Immature natural killer cell (primary cell): ENCODE measurements at regions not wholly inside any gene's neighbourhood (a gene's known extent, or its start where the extent isn't known, plus 50 kb on each side); places are given as distances from the start of the nearest gene placed in this dataset.

Experiments used
- DNase-seq, 3 donors: peaks; one replicate each; pipeline ENCODE4 v3.0.0; 2022; ENCODE audit warnings: mixed read lengths in 1 of 3
- H3K27ac Mint-ChIP-seq, 6 donors: one replicate each; pipeline ENCODE4 v1.8.0; 2020; ENCODE audit warnings: mixed read lengths in 6 of 6, mild to moderate bottlenecking in 5 of 6, inconsistent platforms in 4 of 6, moderate library complexity in 3 of 6
- H3K27me3 Mint-ChIP-seq, 3 donors: one replicate each; pipeline ENCODE4 v1.8.0; 2020 to 2021; ENCODE audit warnings: low read depth in 3 of 3, mild to moderate bottlenecking in 3 of 3, mixed read lengths in 3 of 3, moderate library complexity in 3 of 3, inconsistent platforms in 1 of 3
- H3K36me3 Mint-ChIP-seq, 3 donors: one replicate each; pipeline ENCODE4 v1.8.0; 2020; ENCODE audit warnings: mixed read lengths in 3 of 3, inconsistent platforms in 2 of 3, mild to moderate bottlenecking in 2 of 3
- H3K4me1 Mint-ChIP-seq, 2 donors: one replicate each; pipeline ENCODE4 v1.8.0; 2020; ENCODE audit warnings: inconsistent platforms in 2 of 2, mild to moderate bottlenecking in 2 of 2, mixed read lengths in 2 of 2, moderate library complexity in 1 of 2
- H3K4me3 Mint-ChIP-seq, 5 donors: one replicate each; pipeline ENCODE4 v1.8.0; 2020; ENCODE audit warnings: mild to moderate bottlenecking in 5 of 5, mixed read lengths in 5 of 5, inconsistent platforms in 3 of 5, moderate library complexity in 3 of 5
- H3K9me3 Mint-ChIP-seq, 6 donors: one replicate each; pipeline ENCODE4 v1.8.0; 2020; ENCODE audit warnings: mild to moderate bottlenecking in 6 of 6, mixed read lengths in 6 of 6, inconsistent platforms in 4 of 6, moderate library complexity in 3 of 6

GRCh38 chr4:133903029-133903428 is 298.6 kb downstream of the PABPC4L start:
- Mint-ChIP-seq H3K4me1 (no peaks in the 10 kb centered on the region), H3K27me3 (no peaks in the 10 kb centered on the region), H3K36me3 (no peaks in the 10 kb centered on the region), H3K4me3 (no peak overlapping the region), H3K9me3 (peaks cover under 1 to 56% (median 25%) of the 10 kb centered on the region in 6 donors), H3K27ac (no peak overlapping the region)
- DNase-seq, result no peak

- H3K36me3 Mint-ChIP-seq, result no peaks in the 10 kb centered on the region
- no peak overlapping the region for H3K4me3 Mint-ChIP-seq
- no peak overlapping the region for H3K27ac Mint-ChIP-seq
- DNase-seq, result no peak
- no peaks in the 10 kb centered on the region for H3K4me1 Mint-ChIP-seq
- peaks cover 0 to 2% (median 2%) of the 10 kb centered on the region in 3 donors for H3K27me3 Mint-ChIP-seq
- peaks cover 5 to 42% (median 25%) of the 10 kb centered on the region in 6 donors for H3K9me3 Mint-ChIP-seq
Measured at GRCh38 chr4:133891011-133891410, 310.6 kb downstream of the PABPC4L start.

- no peak for DNase-seq
- Mint-ChIP-seq H3K27me3 (peaks cover 0 to 2% (median 2%) of the 10 kb centered on the region in 3 donors), H3K4me1 (no peaks in the 10 kb centered on the region), H3K27ac (no peak overlapping the region), H3K36me3 (no peaks in the 10 kb centered on the region), H3K9me3 (peaks cover 7 to 52% (median 28%) of the 10 kb centered on the region in 6 donors), H3K4me3 (no peak overlapping the region)
Measured at GRCh38 chr4:133887723-133888122, 313.9 kb downstream of the PABPC4L start.

DNA sequence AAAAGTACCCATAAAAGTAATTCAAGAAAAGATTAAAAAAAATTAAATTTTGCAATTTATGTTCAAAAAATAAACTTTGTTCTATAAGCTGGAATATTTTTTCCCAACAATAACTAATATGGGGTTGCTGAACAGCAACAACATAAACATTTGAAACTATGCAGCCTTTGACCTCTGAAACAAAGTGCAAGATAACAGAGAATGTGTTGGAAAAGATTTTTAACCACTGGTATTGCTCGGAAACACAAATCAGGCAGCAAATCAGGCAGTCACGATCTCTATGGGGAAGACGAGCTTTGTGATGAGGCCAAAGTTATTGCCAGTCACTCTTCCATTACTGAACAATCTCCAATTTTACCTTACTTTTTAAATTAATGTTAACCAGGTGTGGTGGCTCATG is 332.1 kb downstream of the PABPC4L start:
- DNase-seq, result no peak
- Mint-ChIP-seq H3K4me3 (no peak overlapping the region), H3K9me3 (peaks cover 7 to 48% (median 17%) of the 10 kb centered on the region in 6 donors), H3K4me1 (no peaks in the 10 kb centered on the region), H3K27me3 (peaks cover 0 to 3% (median 2%) of the 10 kb centered on the region in 3 donors), H3K36me3 (peaks cover 0 to 4% (median 0%) of the 10 kb centered on the region in 3 donors), H3K27ac (no peak overlapping the region)

DNA sequence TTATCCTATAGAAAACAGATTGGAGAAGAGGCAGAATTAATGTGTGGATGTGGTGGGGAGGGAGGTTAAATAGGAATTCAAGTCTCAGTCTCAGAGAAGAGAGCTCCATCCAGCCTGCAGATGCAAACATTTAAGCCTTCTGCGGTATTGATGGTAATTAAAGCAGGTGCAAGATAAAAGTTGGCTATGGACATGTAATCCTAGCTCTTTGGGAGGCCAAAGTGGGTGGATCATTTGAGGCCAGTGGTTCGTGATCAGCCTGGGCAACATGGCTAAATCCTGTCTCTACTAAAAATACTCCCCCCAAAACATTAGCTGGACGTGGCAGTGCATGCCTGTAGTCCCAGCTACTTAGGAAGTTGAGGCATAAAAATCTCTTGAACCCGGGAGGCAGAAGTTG is 332.7 kb downstream of the PABPC4L start:
- H3K27ac Mint-ChIP-seq, result no peak overlapping the region
- no peak for DNase-seq
- H3K4me3 Mint-ChIP-seq, result no peak overlapping the region
- peaks cover 0 to 3% (median 2%) of the 10 kb centered on the region in 3 donors for H3K27me3 Mint-ChIP-seq
- H3K36me3 Mint-ChIP-seq, result peaks cover 0 to 4% (median 0%) of the 10 kb centered on the region in 3 donors
- H3K4me1 Mint-ChIP-seq, result no peaks in the 10 kb centered on the region
- peaks cover 7 to 48% (median 17%) of the 10 kb centered on the region in 6 donors for H3K9me3 Mint-ChIP-seq

GRCh38 chr4:133866328-133866699 is 335.3 kb downstream of the PABPC4L start:
- Mint-ChIP-seq H3K27ac (no peak overlapping the region), H3K27me3 (peaks cover 0 to 2% (median 2%) of the 10 kb centered on the region in 3 donors), H3K4me1 (no peaks in the 10 kb centered on the region), H3K4me3 (no peak overlapping the region), H3K36me3 (peaks cover 0 to 4% (median 0%) of the 10 kb centered on the region in 3 donors), H3K9me3 (peaks cover 7 to 41% (median 17%) of the 10 kb centered on the region in 6 donors)
- no peak for DNase-seq

- Mint-ChIP-seq H3K27ac (no peak overlapping the region), H3K4me1 (no peaks in the 10 kb centered on the region), H3K4me3 (no peak overlapping the region), H3K27me3 (peaks cover 0 to 2% (median 2%) of the 10 kb centered on the region in 3 donors), H3K9me3 (peaks cover 7 to 44% (median 17%) of the 10 kb centered on the region in 6 donors), H3K36me3 (peaks cover 0 to 4% (median 0%) of the 10 kb centered on the region in 3 donors)
- DNase-seq, result no peak
Measured at GRCh38 chr4:133865612-133866327, 335.8 kb downstream of the PABPC4L start.

DNA sequence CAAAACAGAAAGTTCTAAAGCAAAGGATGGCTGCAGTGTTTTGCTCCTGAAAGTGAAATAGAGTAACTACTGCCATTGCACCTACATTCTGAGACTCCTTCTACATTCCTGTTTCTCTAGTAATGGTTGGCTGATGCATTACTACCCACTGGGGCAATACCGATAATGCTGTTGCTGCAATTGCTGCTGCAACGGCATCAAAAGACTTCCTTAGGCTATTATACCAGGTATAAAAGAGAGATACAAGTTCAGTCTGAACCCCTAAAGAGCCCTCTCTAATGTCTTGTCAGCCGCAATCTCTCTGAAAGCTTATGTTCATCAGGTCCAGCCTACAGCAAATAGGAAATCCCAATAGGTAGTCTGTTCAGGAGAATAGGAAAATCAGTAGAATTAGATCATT is 338.4 kb downstream of the PABPC4L start:
- Mint-ChIP-seq H3K36me3 (no peaks in the 10 kb centered on the region), H3K4me3 (no peak overlapping the region), H3K27ac (no peak overlapping the region), H3K27me3 (no peaks in the 10 kb centered on the region), H3K4me1 (no peaks in the 10 kb centered on the region), H3K9me3 (peaks cover 2 to 30% (median 7%) of the 10 kb centered on the region in 6 donors)
- no peak for DNase-seq

DNA sequence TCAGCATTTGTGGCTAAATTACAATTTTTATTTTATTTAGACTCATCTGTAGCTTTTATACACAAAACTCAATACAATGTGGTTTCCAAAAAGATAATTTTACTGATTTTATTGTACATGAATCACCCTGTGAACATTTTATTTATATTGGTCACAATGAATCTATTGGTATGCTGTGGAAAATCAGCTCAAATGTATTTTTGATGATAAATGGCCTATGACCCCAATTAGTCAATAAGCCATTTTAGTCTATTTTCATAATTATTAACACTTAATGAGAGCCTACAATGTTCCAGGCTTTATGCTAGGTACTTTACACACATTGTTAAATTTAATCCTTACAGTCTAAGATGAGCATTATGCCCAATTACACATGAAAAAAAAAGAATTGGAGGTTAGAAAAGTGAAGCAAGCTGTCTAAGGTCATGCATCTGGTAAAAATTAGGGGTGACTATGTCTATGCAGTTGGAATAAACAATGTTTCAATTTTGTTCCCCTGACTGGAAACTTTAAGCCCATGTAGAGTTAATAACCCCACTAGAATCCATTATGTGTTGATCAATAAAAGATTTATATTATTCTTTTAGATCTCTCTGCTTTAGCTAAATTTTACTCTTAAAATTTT is 344.7 kb downstream of the PABPC4L start:
- no peak overlapping the region for H3K4me3 Mint-ChIP-seq
- peaks cover 0 to 36% (median 13%) of the 10 kb centered on the region in 6 donors for H3K9me3 Mint-ChIP-seq
- H3K36me3 Mint-ChIP-seq, result no peaks in the 10 kb centered on the region
- DNase-seq, result no peak
- no peaks in the 10 kb centered on the region for H3K27me3 Mint-ChIP-seq
- H3K4me1 Mint-ChIP-seq, result no peaks in the 10 kb centered on the region
- no peak overlapping the region for H3K27ac Mint-ChIP-seq

GRCh38 chr4:133855001-133855400 is 346.6 kb downstream of the PABPC4L start:
- Mint-ChIP-seq H3K4me3 (no peak overlapping the region), H3K9me3 (peaks cover 0 to 35% (median 13%) of the 10 kb centered on the region in 6 donors), H3K27ac (no peak overlapping the region), H3K27me3 (no peaks in the 10 kb centered on the region), H3K4me1 (no peaks in the 10 kb centered on the region), H3K36me3 (no peaks in the 10 kb centered on the region)
- no peak for DNase-seq

- peaks cover 0 to 2% (median 0%) of the 10 kb centered on the region in 3 donors for H3K27me3 Mint-ChIP-seq
- no peaks in the 10 kb centered on the region for H3K4me1 Mint-ChIP-seq
Measured at GRCh38 chr4:133839326-133839725, 362.3 kb downstream of the PABPC4L start.

DNA sequence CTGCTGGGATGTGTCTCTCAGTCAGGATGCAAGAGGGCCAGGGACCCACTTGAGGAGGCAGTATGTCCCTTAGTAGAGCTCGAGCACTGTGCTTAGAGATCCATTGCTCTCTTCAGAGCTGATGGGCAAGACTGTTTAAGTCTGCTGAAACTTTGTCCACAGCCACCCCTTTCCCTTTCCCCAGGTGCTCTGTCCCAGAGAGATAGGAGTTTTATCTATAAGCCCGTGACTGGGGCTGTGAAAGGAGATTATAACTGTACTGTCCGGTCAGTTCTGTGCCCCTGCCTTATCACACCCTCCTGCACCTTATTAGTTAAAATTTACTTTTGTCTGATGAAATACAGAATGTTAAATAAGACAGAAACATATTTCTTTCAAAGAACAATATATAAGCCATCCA is 378.4 kb downstream of the PABPC4L start:
- H3K4me1 Mint-ChIP-seq, result no peaks in the 10 kb centered on the region
- no peak overlapping the region for H3K4me3 Mint-ChIP-seq
- H3K27ac Mint-ChIP-seq, result no peak overlapping the region
- H3K9me3 Mint-ChIP-seq, result peaks cover 10 to 48% (median 33%) of the 10 kb centered on the region in 6 donors
- no peak for DNase-seq
- H3K36me3 Mint-ChIP-seq, result no peaks in the 10 kb centered on the region
- H3K27me3 Mint-ChIP-seq, result peaks cover 0 to 1% (median 0%) of the 10 kb centered on the region in 3 donors

More at GRCh38 chr4:133839326-133839725, 362.3 kb downstream of the PABPC4L start:
- DNase-seq, result no peak
- peaks cover 0 to 3% (median 0%) of the 10 kb centered on the region in 3 donors for H3K36me3 Mint-ChIP-seq
- no peak overlapping the region for H3K27ac Mint-ChIP-seq
- H3K4me3 Mint-ChIP-seq, result no peak overlapping the region
- peaks cover 15 to 55% (median 35%) of the 10 kb centered on the region in 6 donors for H3K9me3 Mint-ChIP-seq

GRCh38 chr4:133812954-133813353 is 388.6 kb downstream of the PABPC4L start:
- Mint-ChIP-seq H3K4me3 (no peak overlapping the region), H3K36me3 (no peaks in the 10 kb centered on the region), H3K9me3 (peaks cover 2 to 36% (median 23%) of the 10 kb centered on the region in 6 donors), H3K4me1 (no peaks in the 10 kb centered on the region), H3K27me3 (peaks cover 0 to 2% (median 0%) of the 10 kb centered on the region in 3 donors), H3K27ac (no peak overlapping the region)
- DNase-seq, result no peak

GRCh38 chr4:133812236-133812635 is 389.4 kb downstream of the PABPC4L start:
- DNase-seq, result no peak
- H3K36me3 Mint-ChIP-seq, result no peaks in the 10 kb centered on the region
- no peaks in the 10 kb centered on the region for H3K4me1 Mint-ChIP-seq
- peaks cover 2 to 35% (median 18%) of the 10 kb centered on the region in 6 donors for H3K9me3 Mint-ChIP-seq
- H3K27me3 Mint-ChIP-seq, result peaks cover 0 to 2% (median 0%) of the 10 kb centered on the region in 3 donors
- no peak overlapping the region for H3K27ac Mint-ChIP-seq
- H3K4me3 Mint-ChIP-seq, result no peak overlapping the region
